Thyroid gland (tissue), 4 donors: ENCODE measurements at regions not wholly inside any gene's neighbourhood (a gene's known extent, or its start where the extent isn't known, plus 50 kb on each side); places are given as distances from the start of the nearest gene placed in this dataset.
"Not testable (repeated sequence)": the region's sequence is repeated elsewhere in the genome, so short reads cannot be mapped to it uniquely, and the experiment has no call there.

Experiments
- DNase-seq, 2 donors: peaks; one replicate each; pipeline ENCODE4 v3.0.0-alpha.2; 2019
- H3K27ac ChIP-seq, 3 donors: fragments of 200-600 bp; sonication (generic); 1 replicate in 2 of 3; 2 replicates in 1 of 3; pipeline ENCODE4 v1.5.1; 2016 to 2019; ENCODE audit warnings: mild to moderate bottlenecking in 1 of 3, moderate library complexity in 1 of 3
- H3K27me3 ChIP-seq: fragments of 200-600 bp; sonication (generic); one replicate; pipeline ENCODE4 v1.5.1; 2019
- H3K36me3 ChIP-seq, 2 donors: fragments of 200-600 bp; sonication (generic); one replicate each; pipeline ENCODE4 v1.5.1; 2016 to 2019
- H3K4me1 ChIP-seq, 2 donors: fragments of 200-600 bp; sonication (generic); one replicate each; pipeline ENCODE4 v1.5.1; 2017 to 2019
- H3K4me3 ChIP-seq, 3 donors: fragments of 200-600 bp; sonication (generic); replicated peaks in 1 of 3; 1 replicate in 2 of 3; 2 replicates in 1 of 3; pipeline ENCODE4 v1.5.1; 2016; ENCODE audit warnings: mild to moderate bottlenecking in 1 of 3
- H3K9me3 ChIP-seq: fragments of 200-600 bp; sonication (generic); one replicate; pipeline ENCODE4 v1.5.1; 2017
- POLR2A ChIP-seq, 2 donors: fragments of 450-650 bp; IDR thresholded peaks; one replicate each; pipeline ENCODE4 v1.6.1; 2017; ENCODE audit warnings: antibody characterized with exemption in 2 of 2, mild to moderate bottlenecking in 2 of 2, moderate library complexity in 1 of 2
- WGBS, 2 donors: methylation state at CpG; one replicate each; pipeline ENCODE4 v1.1.5; 2017; 5-methylcytosine and 5-hydroxymethylcytosine counted together
- intact Hi-C: fragments of 100-400 bp; cut with DNase I; formaldehyde crosslinking; loops from one replicate; pipeline ENCODE4 v1.15.1; 2023
- TF ChIP-seq, protein P1 (sequence below), 6 experiments: fragments of 200-600 bp in 3 of 6; fragments of 450-650 bp in 3 of 6; sonication (generic) in 3 of 6; IDR thresholded peaks; one replicate each; pipeline ENCODE4 v1.5.1; 2016 to 2019; ENCODE audit warnings: antibody characterized with exemption in 6 of 6, mild to moderate bottlenecking in 2 of 6, inconsistent platforms in 1 of 6, moderate library complexity in 1 of 6

- Histone ChIP-seq H3K36me3 (no peaks in the 10 kb centered on the region), H3K4me3 (no peak overlapping the region), H3K27me3 (no peaks in the 10 kb centered on the region), H3K27ac (no peak overlapping the region), H3K9me3 (no peaks in the 10 kb centered on the region), H3K4me1 (no peaks in the 10 kb centered on the region)
- intact Hi-C loops: no loop called here
- TF ChIP-seq, protein P1, sequence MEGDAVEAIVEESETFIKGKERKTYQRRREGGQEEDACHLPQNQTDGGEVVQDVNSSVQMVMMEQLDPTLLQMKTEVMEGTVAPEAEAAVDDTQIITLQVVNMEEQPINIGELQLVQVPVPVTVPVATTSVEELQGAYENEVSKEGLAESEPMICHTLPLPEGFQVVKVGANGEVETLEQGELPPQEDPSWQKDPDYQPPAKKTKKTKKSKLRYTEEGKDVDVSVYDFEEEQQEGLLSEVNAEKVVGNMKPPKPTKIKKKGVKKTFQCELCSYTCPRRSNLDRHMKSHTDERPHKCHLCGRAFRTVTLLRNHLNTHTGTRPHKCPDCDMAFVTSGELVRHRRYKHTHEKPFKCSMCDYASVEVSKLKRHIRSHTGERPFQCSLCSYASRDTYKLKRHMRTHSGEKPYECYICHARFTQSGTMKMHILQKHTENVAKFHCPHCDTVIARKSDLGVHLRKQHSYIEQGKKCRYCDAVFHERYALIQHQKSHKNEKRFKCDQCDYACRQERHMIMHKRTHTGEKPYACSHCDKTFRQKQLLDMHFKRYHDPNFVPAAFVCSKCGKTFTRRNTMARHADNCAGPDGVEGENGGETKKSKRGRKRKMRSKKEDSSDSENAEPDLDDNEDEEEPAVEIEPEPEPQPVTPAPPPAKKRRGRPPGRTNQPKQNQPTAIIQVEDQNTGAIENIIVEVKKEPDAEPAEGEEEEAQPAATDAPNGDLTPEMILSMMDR (IDR thresholded peaks at IDR 0.05): no peak
- TF ChIP-seq POLR2A (IDR thresholded peaks at IDR 0.05): no peak
- 85 to 87% methylated on average over 1 of the region's 1 CpG for WGBS, 2 donors
- no peak for DNase-seq
These were observed 546.5 kb upstream of the ANO5 start for GRCh38 chr11:21646351-21646750.

- no peak for DNase-seq
- Histone ChIP-seq H3K27ac (no peak overlapping the region), H3K4me3 (no peak overlapping the region), H3K27me3 (no peaks in the 10 kb centered on the region), H3K9me3 (no peaks in the 10 kb centered on the region), H3K4me1 (no peaks in the 10 kb centered on the region), H3K36me3 (no peaks in the 10 kb centered on the region)
- intact Hi-C loops: no loop called here
- 67% methylated on average over 1 of the region's 1 CpG for WGBS, 2 donors
- TF ChIP-seq, protein P1 (IDR thresholded peaks at IDR 0.05): no peak
- TF ChIP-seq POLR2A (IDR thresholded peaks at IDR 0.05): no peak
These were observed 541.9 kb upstream of the ANO5 start for GRCh38 chr11:21650961-21651360.

GRCh38 chr11:21653951-21654421 lies 538.9 kb upstream of the ANO5 start:
- 55% methylated on average over 5 of the region's 5 CpGs for WGBS, 2 donors
- H3K4me1 ChIP-seq: no peaks in the 10 kb centered on the region
- no peaks in the 10 kb centered on the region for H3K27me3 ChIP-seq

GRCh38 chr11:21656065-21656464 lies 536.8 kb upstream of the ANO5 start:
- 85 to 91% methylated on average over 4 of the region's 4 CpGs for WGBS, 2 donors
- Histone ChIP-seq H3K27me3 (no peaks in the 10 kb centered on the region), H3K4me1 (no peaks in the 10 kb centered on the region), H3K27ac (no peak overlapping the region), H3K4me3 (no peak overlapping the region), H3K9me3 (no peaks in the 10 kb centered on the region), H3K36me3 (no peaks in the 10 kb centered on the region)
- DNase-seq: no peak
- TF ChIP-seq, protein P1 (IDR thresholded peaks at IDR 0.05): no peak
- TF ChIP-seq POLR2A (IDR thresholded peaks at IDR 0.05): no peak
- intact Hi-C loops: no loop called here

More at GRCh38 chr11:21653951-21654421, 538.9 kb upstream of the ANO5 start:
- TF ChIP-seq, protein P1 (IDR thresholded peaks at IDR 0.05): no peak
- TF ChIP-seq POLR2A (IDR thresholded peaks at IDR 0.05): no peak
- H3K27ac ChIP-seq: no peak overlapping the region
- H3K9me3 ChIP-seq: no peaks in the 10 kb centered on the region
- DNase-seq: no peak
- H3K4me3 ChIP-seq: no peak overlapping the region
- intact Hi-C loops: no loop called here
- H3K36me3 ChIP-seq: no peaks in the 10 kb centered on the region

GRCh38 chr11:21658654-21659193 lies 534.2 kb upstream of the ANO5 start:
- 86 to 89% methylated on average over 4 of the region's 4 CpGs for WGBS, 2 donors
- intact Hi-C loops: no loop called here
- DNase-seq: no peak
- Histone ChIP-seq H3K4me3 (no peak overlapping the region), H3K36me3 (no peaks in the 10 kb centered on the region), H3K27me3 (no peaks in the 10 kb centered on the region), H3K4me1 (no peaks in the 10 kb centered on the region), H3K9me3 (no peaks in the 10 kb centered on the region), H3K27ac (no peak overlapping the region)
- TF ChIP-seq, protein P1 (IDR thresholded peaks at IDR 0.05): no peak
- no peak for TF ChIP-seq POLR2A (IDR thresholded peaks at IDR 0.05)

- intact Hi-C loops, H3K27me3 ChIP-seq, DNase-seq, H3K9me3 ChIP-seq, H3K4me3 ChIP-seq, H3K27ac ChIP-seq, H3K36me3 ChIP-seq, H3K4me1 ChIP-seq: not testable (repeated sequence)
- 82 to 88% methylated on average over 2 of the region's 2 CpGs for WGBS, 2 donors
These were observed 533.5 kb upstream of the ANO5 start for GRCh38 chr11:21659377-21659776.
